MG63 (cell line): ENCODE measurements at regions not wholly inside any gene's neighbourhood (a gene's known extent, or its start where the extent isn't known, plus 50 kb on each side); places are given as distances from the start of the nearest gene placed in this dataset.
"Not testable (repeated sequence)": the region's sequence is repeated elsewhere in the genome, so short reads cannot be mapped to it uniquely, and the experiment has no call there.

Experiments used
- DNase-seq: peaks from one replicate; pipeline ENCODE4 v3.0.0-alpha.2; 2020
- H3K27me3 ChIP-seq: fragments of 250-450 bp; sonication (Bioruptor Pico); 2 replicates; pipeline ENCODE4 v1.5.1; 2020; ENCODE audit warnings: mild to moderate bottlenecking, moderate library complexity
- H3K36me3 ChIP-seq: fragments of 250-450 bp; sonication (Bioruptor Pico); 2 replicates; pipeline ENCODE4 v1.5.1; 2020; ENCODE audit warnings: mild to moderate bottlenecking, moderate library complexity
- H3K4me3 ChIP-seq: fragments of 250-450 bp; sonication (Bioruptor Pico); 2 replicates; pipeline ENCODE4 v1.5.1; 2020; ENCODE audit warnings: mild to moderate bottlenecking, moderate library complexity
- H3K9me3 ChIP-seq: fragments of 250-450 bp; sonication (Bioruptor Pico); 2 replicates; pipeline ENCODE4 v1.5.1; 2020; ENCODE audit warnings: mild to moderate bottlenecking, moderate library complexity

DNA sequence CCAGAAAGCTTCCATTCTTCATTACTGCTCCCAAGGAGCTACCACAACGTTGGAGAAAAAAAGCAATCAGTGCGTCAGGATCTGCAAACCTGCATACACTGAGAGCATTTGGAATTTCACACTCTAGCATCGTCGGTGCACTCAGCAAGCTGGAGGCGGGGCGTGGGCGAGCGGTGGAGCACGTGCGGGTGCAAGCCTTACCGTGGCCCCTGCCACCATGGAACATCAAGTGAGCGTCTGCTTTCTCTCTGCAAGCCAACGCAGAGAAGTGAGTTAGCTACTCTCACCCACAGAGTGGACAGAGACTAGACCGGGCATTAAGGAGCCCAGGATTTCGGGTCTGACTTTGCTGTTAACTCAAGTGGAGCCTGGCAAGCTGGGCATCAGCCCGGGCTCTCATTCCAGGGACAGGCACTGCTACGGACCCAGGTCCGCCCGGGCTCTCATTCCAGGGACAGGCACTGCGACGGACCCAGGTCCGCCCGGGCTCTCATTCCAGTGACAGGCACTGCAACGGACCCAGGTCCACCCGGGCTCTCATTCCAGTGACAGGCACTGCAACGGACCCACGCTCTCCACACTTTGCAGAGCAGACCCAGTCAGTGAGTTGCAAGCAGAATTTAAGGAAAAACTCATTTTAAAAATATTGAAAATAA is 124.1 kb upstream of the SPACA7 start:
- H3K4me3 ChIP-seq = no peak overlapping the region
- no peaks in the 10 kb centered on the region for H3K36me3 ChIP-seq
- DNase-seq = no peak
- no peaks in the 10 kb centered on the region for H3K27me3 ChIP-seq
- no peaks in the 10 kb centered on the region for H3K9me3 ChIP-seq

DNA sequence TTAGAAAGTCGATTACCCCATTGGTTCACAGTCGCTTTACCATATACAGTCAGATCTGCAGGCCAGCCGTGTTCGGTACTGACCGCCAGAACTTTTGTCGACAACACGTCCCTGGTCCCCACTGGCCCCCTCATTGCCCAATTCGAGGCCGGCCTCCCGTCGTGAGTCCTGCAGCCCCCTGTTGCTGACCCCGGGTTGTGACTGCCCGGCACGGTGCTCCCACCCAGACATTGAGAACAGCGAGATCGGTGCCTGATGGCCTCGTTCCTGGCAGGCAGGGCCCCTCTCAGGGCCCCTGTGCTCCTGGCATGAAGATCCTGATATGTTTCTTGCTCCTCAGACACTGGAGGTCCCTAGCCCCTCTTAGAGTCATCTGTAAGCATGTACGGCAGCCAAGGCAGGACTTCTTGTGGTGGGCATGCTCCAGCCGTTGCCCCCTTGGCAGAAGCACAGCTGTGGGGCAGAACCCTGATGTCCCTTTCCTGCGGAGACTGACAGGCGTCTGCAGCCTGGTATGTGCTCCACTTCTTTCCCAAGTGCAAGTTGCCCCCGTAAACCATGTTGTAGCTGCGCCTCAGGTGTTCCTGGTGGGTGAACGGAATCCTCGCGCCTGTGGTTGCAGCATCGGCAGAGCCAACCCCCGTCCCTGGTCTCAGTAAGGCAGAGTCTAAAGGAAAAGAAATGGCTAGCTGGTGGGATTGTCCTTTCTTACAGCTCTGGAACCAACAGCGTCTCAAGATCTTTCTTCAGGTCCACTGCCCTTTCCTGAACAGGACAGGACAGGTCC is 123.2 kb upstream of the SPACA7 start:
- no peaks in the 10 kb centered on the region for H3K9me3 ChIP-seq
- no peak for DNase-seq
- no peaks in the 10 kb centered on the region for H3K27me3 ChIP-seq
- no peaks in the 10 kb centered on the region for H3K36me3 ChIP-seq
- H3K4me3 ChIP-seq = no peak overlapping the region

DNA sequence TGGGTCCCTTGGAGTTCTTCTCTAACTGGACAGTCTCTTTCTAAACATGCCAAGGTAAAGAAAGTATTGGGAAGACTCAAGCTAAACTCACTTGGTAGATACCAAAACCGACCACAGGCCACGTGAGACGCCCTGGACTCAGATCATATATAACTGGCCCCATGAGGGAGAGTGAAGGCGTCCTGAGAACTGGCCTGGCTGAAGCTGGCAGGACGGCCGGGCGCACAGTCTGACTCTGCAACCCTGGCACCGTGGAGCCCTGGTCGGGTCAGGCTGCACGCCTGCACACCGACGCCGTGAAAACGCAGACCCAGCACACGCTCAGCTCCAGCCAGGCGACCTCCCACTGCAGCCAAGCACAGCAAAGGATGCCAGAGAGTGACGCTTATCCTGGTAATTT is 122.5 kb upstream of the SPACA7 start:
- no peaks in the 10 kb centered on the region for H3K36me3 ChIP-seq
- no peaks in the 10 kb centered on the region; the same call in 1 of the 2 replicates for H3K27me3 ChIP-seq
- H3K9me3 ChIP-seq = no peaks in the 10 kb centered on the region
- DNase-seq = no peak
- no peak overlapping the region for H3K4me3 ChIP-seq

DNA sequence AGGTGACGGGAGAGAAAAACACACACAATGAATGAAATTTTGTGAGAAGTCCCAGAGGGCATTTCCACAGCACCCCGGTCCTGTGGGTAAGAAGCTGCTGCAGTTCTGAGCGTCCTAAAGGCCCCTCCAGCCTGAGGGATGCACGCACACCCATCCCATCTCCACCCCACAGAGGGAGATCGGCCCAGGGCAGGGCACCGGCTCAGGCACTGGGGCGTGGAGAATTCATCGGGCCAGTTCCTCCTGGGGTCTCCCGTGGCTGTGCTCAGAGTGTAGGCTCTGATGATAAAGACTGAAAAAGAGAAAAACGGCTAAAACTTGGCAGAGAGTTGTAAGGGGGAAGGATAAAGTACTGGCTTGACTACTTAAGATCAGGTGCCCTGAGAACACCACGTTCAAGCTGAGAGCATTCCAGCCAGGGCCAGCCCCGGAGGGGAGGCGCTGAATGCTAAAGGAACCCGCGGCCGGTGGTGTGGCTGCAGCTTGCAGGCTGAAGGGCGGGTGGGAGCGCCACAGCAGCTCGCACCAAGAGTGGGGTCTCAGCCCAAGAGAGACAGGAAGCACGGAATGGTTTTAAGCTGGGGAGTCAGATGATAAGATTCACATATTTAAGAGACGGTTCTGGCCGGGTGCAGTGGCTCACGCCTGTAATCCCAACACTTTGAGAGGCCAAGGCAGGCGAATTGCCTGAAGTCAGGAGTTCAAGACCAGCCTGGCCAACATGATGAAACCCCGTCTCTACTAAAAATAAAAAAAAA is 121.9 kb upstream of the SPACA7 start:
- Histone ChIP-seq H3K27me3 (no peaks in the 10 kb centered on the region; the same call in 1 of the 2 replicates), H3K36me3 (no peaks in the 10 kb centered on the region), H3K9me3 (no peaks in the 10 kb centered on the region), H3K4me3 (no peak overlapping the region)
- DNase-seq = no peak

DNA sequence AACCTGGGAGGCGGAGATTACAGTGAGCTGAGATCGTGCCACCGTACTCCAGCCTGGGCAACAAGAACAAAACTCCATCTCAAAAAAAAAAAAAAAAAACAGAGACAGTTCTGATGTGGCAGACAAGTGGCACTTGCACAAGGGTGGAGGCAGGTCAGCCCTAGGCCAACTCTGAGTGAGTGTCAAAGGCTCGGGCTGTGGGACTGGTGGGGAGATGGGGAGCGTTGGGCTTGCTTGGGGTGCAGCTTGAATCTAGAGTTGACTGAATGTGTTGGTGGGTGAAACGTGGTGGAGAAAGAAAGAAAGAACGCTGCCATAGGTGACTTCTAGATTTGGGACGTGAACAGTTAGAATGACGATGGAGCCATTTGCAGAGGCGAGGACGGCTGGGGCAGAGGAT is 121.3 kb upstream of the SPACA7 start:
- Histone ChIP-seq H3K4me3 (no peak overlapping the region), H3K27me3 (no peaks in the 10 kb centered on the region; the same call in 1 of the 2 replicates), H3K9me3 (no peaks in the 10 kb centered on the region), H3K36me3 (no peaks in the 10 kb centered on the region)
- no peak for DNase-seq

DNA sequence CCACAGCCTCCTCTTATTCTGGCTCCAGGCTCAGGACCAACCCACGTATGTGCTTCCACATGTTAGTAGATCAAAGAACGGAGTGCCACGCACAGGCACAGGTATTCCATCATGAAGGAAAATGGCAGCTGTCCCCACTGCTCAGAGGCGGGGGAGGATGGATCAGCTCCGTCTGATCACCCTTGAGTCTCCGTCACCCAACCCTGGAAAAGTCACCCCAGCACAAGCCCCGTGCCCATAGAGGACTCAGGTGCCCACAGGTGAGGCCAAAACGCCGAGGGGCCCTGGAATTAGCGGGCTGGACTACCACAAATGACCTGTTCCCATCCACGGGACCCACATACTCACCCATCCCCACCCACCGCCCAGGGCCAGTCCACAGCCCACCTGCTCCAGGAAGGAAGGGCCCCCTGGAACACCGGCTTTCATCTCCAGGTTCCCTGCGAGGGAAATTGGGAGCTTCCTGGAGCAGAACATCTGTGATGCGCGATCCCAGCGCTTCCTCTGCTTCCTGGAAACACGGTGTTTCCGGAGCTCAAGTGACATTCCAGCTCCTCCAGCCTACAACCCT is 120.5 kb upstream of the SPACA7 start:
- H3K9me3 ChIP-seq = no peaks in the 10 kb centered on the region
- no peaks in the 10 kb centered on the region for H3K36me3 ChIP-seq
- H3K27me3 ChIP-seq = no peaks in the 10 kb centered on the region; the same call in 1 of the 2 replicates
- no peak overlapping the region for H3K4me3 ChIP-seq
- no peak for DNase-seq

DNA sequence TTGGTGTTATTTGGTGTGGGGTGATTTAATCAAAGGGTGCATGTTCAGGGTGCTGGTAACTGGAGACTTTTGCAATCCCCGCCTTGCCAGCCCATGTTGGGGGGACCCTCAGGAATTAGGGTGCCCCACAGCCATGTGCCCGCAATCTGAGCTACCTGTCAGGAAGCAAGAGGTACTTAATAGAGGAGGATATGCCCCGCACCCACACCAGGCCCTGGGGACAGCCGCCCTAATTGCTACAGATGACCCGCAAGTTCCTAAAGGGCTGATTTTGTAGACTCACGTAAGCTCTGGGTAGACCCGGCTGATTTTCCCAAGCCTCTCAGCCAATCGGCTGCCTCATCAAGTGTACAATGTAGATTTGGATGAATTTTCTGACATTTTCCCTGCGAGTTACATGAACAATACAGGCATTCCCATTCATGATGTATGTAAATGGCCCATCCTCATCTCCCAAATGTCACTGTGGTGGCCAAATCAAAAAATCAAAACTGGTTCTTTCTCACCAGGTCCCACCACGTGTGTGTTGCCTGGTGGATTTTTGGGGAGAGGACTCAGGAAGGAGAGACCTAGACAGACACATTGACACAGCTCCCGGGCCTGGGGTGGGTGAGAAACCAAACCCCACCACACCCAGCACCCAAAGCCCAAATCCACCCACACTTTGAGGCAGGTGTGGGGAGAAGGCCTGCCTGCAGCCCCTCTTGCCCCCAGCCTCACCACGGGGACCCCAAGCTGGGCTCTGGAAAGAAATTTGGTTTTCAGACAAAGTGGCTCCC is 119.2 kb upstream of the SPACA7 start:
- Histone ChIP-seq H3K36me3 (no peaks in the 10 kb centered on the region), H3K4me3 (no peak overlapping the region), H3K27me3 (no peaks in the 10 kb centered on the region; the same call in 1 of the 2 replicates), H3K9me3 (no peaks in the 10 kb centered on the region)
- DNase-seq = no peak

DNA sequence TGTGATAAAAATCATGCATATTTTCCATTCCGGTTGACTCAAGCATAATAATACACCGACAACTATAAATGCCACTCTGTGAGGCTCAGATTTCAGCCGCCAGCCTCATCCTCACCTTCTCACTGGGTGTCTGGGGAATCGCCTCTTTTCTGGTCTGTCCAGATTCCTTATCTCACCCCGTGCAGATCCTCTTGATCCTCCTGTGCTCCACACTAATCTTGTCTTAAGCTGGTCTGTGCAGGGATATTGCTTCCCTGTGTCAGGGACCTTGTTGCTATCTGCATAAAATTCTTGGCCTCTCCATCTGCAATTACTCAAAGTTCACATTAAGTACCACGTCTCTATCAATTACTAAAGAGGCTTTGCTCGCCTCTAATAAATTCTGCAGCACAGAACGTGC is 116.6 kb upstream of the SPACA7 start:
- Histone ChIP-seq H3K9me3 (no peaks in the 10 kb centered on the region), H3K4me3 (no peak overlapping the region), H3K27me3 (peaks cover 4% of the 10 kb centered on the region; the same call in 1 of the 2 replicates), H3K36me3 (no peaks in the 10 kb centered on the region)
- no peak for DNase-seq

DNA sequence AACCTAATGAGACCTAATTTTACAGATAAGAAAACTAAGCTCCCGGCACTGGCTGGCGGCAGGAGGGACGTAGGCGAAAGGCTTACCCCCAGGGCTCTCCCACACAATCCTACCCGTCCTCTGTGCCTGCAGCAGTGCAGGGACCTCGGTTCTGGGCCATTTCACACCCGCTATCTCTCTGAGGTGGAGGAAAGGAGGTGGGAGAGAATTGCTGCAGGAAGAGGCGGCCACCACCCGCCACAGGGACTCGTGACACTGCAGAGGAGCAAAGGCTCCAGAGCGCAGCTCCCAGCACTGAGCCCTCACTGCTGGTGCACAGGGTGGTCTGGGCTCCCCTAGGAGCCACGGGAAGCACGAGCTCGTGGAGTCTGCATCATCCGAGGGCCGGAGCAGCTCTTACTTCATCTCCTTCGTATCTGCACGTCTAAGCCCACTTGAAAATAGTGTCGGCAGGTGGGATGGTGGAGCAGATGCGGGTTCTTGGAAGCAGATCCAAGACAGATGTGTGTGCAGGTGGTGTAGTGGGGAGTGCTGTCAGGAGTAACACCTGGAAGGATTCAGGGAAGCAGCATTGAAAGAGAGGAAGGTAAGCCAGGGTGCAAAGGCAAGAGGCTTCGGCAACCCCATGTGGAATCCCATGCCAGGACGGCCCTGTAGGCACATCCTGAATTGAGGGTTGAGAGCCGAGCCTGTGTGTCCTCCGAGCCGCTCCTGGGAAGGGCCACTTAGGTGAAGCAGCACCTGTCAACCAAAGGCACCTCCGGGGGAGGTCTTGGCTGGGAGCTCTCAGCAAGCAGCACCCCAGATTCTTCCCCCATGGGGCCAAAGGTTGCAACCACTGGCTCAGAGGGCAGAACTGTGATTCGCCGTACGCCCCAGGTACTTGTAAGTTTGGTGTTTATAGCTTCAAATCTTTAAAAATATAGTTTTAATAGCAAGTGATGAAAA is 115.8 kb upstream of the SPACA7 start:
- H3K4me3 ChIP-seq = no peak overlapping the region
- no peak for DNase-seq

DNA sequence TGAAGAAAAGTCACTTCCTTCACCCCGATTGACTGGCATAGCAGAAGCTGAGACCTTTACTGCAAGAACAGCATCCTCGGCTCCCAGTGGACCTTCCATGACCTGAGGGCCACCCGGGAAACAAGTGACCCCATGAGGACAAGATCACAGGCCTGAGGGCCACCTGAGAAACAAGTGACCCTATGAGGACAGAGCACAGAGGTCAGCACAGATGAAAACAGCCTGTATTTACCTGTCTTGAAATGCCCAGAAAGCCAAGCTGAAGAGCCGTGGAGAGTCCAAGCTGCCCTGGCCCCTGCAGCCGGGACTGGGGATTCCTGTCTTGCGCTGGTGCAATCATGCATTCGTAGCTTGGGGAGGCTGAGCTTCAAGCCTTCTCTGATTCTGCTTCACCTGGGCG is 114.2 kb upstream of the SPACA7 start:
- H3K9me3 ChIP-seq = no peaks in the 10 kb centered on the region
- peaks cover 4% of the 10 kb centered on the region; the same call in 1 of the 2 replicates for H3K27me3 ChIP-seq
- DNase-seq = no peak
- H3K36me3 ChIP-seq = no peaks in the 10 kb centered on the region
- H3K4me3 ChIP-seq = no peak overlapping the region

More for the DNA sequence above, 115.8 kb upstream of the SPACA7 start:
- Histone ChIP-seq H3K9me3 (no peaks in the 10 kb centered on the region), H3K36me3 (no peaks in the 10 kb centered on the region), H3K27me3 (peaks cover 4% of the 10 kb centered on the region; the same call in 1 of the 2 replicates)

DNA sequence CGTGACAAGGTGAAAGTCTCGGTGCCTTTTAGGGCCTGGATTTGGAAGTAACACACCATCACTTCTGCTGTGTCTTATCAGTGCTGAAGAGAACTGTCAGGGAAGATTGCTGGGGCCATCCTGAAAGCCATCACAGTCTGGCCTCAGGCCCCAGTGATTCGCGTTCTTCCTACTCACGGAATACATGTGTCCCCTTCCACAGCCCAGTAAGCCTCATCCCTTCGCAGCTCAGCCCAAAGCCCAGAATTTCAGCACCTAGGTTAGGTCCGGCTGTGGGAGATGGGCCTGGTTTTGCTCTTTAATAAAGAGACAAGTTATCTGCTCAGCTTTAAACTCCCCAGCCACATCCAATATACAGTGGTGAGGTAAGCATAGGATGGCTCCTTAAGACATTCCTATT is 113.0 kb upstream of the SPACA7 start:
- Histone ChIP-seq H3K9me3 (no peaks in the 10 kb centered on the region), H3K4me3 (no peak overlapping the region), H3K27me3 (peaks cover 7% of the 10 kb centered on the region; the same call in 1 of the 2 replicates), H3K36me3 (no peaks in the 10 kb centered on the region)
- no peak for DNase-seq

DNA sequence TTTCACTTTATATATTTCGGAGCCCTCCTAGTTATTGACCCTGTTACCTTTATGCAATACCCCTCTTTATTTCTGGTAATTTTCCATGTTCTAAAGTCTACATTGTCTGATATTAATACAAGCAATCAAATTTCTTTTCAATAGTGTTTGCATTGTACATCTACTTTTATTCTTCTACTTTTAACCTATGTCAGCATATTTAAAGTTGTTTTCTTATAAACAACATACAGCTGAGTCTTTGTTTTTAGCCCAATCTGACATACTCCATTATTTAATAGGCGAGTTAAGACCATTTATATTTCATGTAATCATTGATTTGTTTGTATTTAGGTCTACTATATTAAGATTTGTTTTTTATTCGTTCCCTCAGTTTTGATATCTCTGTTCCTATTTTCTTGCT is 108.5 kb upstream of the SPACA7 start:
- no peaks in the 10 kb centered on the region for H3K9me3 ChIP-seq
- H3K27me3 ChIP-seq = peaks cover 7% of the 10 kb centered on the region; the same call in 1 of the 2 replicates
- no peak for DNase-seq
- H3K4me3 ChIP-seq = no peak overlapping the region
- H3K36me3 ChIP-seq = no peaks in the 10 kb centered on the region

DNA sequence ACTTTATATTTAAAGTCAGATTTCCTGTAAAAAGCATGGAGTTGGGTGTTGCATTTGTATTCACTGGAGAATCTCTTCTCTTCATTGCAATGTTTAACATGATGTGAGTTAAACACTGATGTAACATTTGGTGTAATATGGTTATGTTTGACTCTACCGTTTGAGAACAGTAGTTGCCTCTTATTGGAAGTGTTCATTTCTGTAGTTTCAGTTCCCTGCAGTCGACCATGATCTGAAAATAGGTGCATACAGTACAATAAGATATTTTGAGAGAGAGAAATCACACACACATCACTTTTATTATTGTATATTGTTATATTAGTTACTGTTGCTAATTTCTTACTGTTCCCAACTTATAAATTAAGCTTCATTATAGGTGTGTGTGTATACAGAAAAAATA is 105.2 kb upstream of the SPACA7 start:
- Histone ChIP-seq H3K9me3 (no peaks in the 10 kb centered on the region), H3K27me3 (peaks cover 2% of the 10 kb centered on the region; the same call in 1 of the 2 replicates), H3K36me3 (no peaks in the 10 kb centered on the region), H3K4me3 (no peak overlapping the region)
- DNase-seq = no peak

DNA sequence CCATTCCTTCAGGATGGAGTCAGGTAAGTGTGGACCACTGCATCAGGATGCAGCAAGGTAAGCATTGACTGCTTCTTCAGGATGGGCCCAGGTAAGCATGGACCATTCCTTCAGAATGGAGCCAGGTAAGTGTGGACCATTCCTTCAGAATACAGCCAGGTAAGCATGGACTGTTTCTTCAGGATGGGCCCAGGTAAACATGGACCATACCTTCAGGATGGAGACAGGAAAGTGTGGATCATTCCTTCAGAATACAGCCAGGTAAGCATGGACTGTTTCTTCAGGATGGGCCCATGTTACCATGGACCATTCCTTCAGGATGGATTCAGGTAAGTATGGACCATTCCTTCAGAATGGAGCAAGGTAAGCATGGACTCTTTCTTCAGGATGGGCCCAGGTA is 89.4 kb upstream of the SPACA7 start:
- H3K4me3 ChIP-seq = not testable (repeated sequence)

DNA sequence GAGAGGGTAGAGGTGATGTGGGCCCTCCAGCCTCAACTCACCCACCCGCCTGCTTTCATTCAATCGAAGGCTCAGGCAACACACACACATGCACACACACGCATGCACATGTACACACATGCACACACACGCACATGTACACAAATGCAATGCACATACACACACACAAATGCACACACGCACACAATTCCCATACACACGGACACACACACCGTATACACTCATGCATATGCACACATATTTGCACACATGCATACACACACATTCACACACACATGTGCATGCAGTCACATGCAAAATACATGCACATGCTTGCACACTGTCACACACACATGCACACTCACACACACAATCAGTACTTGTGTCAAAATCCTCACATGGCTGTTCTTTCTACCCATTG is 55.9 kb upstream of the SPACA7 start:
- no peak for DNase-seq
- Histone ChIP-seq H3K4me3 (no peak overlapping the region), H3K36me3 (no peaks in the 10 kb centered on the region), H3K27me3 (peaks cover 10% of the 10 kb centered on the region), H3K9me3 (no peaks in the 10 kb centered on the region)

More for the DNA sequence above, 89.4 kb upstream of the SPACA7 start:
- not testable (repeated sequence) for DNase-seq, H3K27me3 ChIP-seq, H3K36me3 ChIP-seq, H3K9me3 ChIP-seq
